Fibroblast of mammary gland (primary cell): ENCODE measurements at regions not wholly inside any gene's neighbourhood (a gene's known extent, or its start where the extent isn't known, plus 50 kb on each side); places are given as distances from the start of the nearest gene placed in this dataset.

Experiments
- DNase-seq: peaks from one replicate; pipeline ENCODE4 v3.0.0-alpha.2; 2010; ENCODE audit warnings: low read depth
- H3K4me3 ChIP-seq: 2 replicates; pipeline ENCODE4 v1.5.1; 2011; ENCODE audit warnings: low read depth, mild to moderate bottlenecking, low read length, moderate library complexity; ENCODE audit not compliant: control insufficient read depth
- TF ChIP-seq, protein P1 (sequence below): conservative IDR thresholded peaks from 2 replicates; pipeline ENCODE4 v1.5.1; 2011; ENCODE audit warnings: low read depth, low read length, inconsistent platforms; ENCODE audit not compliant: control insufficient read depth, insufficient read depth

DNA sequence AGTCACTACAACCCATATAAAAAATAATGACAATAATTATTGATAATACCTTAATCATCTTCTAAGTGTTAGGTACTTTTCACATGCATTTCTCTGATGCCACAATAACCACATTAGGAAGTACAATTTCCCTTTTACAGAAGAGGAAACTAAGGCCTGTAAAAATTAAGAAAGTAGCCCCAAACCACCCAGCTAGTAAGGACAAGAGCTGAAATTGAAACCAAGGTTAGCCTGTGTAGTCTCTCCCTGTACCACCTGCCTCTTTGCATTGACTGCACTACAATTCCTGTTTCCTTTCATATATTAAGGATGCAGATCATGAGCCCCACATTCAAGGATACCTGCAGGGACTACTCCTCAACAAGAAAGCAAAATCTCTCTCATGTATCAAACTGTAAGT is 288.8 kb downstream of the GPATCH2 start:
- no peak overlapping the region for H3K4me3 ChIP-seq
- TF ChIP-seq, protein P1, sequence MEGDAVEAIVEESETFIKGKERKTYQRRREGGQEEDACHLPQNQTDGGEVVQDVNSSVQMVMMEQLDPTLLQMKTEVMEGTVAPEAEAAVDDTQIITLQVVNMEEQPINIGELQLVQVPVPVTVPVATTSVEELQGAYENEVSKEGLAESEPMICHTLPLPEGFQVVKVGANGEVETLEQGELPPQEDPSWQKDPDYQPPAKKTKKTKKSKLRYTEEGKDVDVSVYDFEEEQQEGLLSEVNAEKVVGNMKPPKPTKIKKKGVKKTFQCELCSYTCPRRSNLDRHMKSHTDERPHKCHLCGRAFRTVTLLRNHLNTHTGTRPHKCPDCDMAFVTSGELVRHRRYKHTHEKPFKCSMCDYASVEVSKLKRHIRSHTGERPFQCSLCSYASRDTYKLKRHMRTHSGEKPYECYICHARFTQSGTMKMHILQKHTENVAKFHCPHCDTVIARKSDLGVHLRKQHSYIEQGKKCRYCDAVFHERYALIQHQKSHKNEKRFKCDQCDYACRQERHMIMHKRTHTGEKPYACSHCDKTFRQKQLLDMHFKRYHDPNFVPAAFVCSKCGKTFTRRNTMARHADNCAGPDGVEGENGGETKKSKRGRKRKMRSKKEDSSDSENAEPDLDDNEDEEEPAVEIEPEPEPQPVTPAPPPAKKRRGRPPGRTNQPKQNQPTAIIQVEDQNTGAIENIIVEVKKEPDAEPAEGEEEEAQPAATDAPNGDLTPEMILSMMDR = no peak

DNA sequence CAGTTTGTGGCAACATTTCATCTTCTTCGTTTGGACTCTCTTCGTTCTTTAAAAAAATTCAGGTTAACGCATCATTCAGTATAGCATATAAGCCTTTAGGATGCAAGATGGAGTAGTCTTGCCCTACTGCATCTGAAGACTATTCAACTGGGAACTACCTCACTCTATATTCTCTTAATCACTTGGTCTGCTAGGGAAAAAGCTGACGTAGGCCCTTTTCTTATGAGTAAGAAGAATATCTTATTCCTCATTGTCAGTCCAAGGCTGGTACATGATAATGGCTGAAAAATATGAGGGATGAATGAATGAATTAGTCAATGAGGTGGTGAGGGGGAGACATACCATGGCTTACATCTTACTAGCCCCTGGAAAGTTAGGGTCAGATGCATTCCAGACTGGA is 294.2 kb downstream of the GPATCH2 start:
- H3K4me3 ChIP-seq = no peak overlapping the region
- DNase-seq = no peak
- TF ChIP-seq, protein P1 = no peak

More for the DNA sequence above, 288.8 kb downstream of the GPATCH2 start:
- DNase-seq = no peak

DNA sequence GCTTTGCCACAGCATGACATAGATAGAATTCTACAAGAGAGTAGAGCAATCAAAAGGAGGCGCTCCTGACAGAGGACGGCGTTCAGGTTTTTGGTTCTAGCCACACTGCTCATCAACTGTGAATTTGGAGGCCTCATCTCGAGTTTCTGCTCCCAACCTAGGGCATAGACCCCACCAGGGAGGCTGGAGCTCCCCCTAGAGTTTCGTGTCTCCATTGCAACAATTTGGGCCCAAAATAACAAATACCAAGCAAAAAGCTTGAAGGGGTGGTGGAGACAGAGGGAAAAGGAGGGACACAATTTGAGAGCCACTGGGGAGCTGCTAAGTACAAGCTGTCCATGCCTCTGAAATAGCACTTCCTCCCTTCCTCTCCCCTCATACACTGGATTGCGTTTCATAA is 297.0 kb downstream of the GPATCH2 start:
- H3K4me3 ChIP-seq = no peak overlapping the region
- DNase-seq = peak; percentile 41
- TF ChIP-seq, protein P1 = peak; percentile 86

DNA sequence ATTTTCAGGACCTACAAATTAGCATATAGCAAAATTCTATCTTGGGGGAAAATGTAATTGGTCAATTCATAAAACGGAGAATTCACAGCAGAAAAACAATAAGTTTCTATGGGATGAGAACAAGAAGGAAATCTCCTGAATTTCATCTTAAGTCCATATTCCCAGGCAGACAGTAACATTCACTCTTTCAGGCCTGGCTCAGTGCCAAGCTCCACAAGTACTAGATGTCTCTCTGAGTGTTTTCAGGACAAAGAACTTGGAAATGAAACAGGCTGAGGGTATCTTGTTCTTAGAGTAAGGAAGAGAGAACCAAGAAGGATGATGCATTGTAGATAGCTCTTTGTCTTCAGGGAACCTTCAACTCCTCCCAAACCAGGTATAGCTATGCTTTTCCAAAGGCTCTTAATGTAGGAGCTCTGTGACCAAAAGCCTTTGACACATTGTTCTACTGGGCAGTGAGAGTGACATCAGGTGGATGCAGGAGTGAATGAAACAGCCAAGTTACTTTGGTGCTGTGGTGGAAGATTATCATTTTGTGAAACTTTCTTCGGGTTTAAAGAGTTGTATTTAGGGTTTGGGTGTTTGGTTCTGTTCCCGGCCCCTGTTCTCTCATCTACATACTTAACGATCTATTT is 298.3 kb downstream of the GPATCH2 start:
- peak; percentile 3 for DNase-seq

GRCh38 chr1:217331698-217332097 is 299.2 kb downstream of the GPATCH2 start:
- H3K4me3 ChIP-seq = no peak overlapping the region
- DNase-seq = no peak
- TF ChIP-seq, protein P1 = no peak

More for the DNA sequence above, 298.3 kb downstream of the GPATCH2 start:
- H3K4me3 ChIP-seq = no peak overlapping the region
- TF ChIP-seq, protein P1 = no peak

- no peak for DNase-seq
- H3K4me3 ChIP-seq = no peak overlapping the region
- TF ChIP-seq, protein P1 = no peak
These were observed 303.0 kb downstream of the GPATCH2 start for GRCh38 chr1:217327901-217328300.
